NCI-H146 (cell line): ENCODE measurements at regions not wholly inside any gene's neighbourhood (a gene's known extent, or its start where the extent isn't known, plus 50 kb on each side); places are given as distances from the start of the nearest gene placed in this dataset.

Experiments used
- DNase-seq: peaks from one replicate; lab custom pipeline; 2025; lab: John Stamatoyannopoulos, UW

GRCh38 chr22:27621486-27622070 is 180.0 kb downstream of the MN1 start:
- DNase-seq: no peak

GRCh38 chr22:27624042-27624441 is 177.5 kb downstream of the MN1 start:
- no peak for DNase-seq

- DNase-seq: no peak
Measured at GRCh38 chr22:27624705-27625104, 176.9 kb downstream of the MN1 start.

DNA sequence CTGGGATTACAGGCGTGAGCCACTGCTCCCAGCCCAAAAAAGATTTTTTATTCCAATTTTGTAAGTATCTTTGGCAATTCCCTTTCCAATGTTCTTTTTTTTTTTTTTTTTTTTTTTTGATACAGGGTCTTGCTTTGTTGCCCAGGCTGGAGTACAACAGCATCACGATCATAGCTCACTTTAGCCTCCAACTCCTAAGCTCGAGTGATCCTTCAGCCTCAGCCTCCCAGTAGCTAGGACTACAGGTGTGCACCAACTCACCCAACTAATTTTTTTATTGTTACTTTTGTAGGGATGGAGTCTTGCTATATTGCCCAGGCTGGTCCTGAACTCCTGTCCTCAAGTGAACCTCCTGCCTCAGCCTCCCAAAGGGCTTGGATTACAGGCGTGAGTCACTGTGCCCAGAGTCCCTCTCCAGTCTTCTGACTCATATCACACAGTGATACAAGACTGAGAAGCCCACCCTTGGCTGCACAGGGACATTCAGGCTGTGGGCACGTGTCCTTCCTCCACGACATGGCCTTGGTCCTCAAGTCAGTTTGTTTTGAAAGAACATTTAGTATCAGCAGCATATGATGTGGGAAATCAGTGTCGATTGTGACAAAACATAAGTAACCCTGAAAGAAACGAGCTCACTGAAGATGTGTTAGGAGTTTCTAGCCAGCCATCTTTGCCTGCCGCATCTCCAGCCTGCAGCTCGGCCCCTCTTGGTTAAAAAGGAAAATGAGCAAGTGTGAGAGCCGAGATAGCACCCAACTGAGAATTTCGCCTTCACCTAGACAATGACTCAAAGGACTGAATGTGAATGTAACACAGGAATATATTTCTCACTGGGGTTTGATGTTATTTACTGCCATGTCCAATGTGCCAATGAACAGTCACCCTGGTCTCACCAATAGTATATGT is 175.5 kb downstream of the MN1 start:
- DNase-seq: no peak

- DNase-seq: no peak
Measured at GRCh38 chr22:27626675-27627443, 174.7 kb downstream of the MN1 start.

DNA sequence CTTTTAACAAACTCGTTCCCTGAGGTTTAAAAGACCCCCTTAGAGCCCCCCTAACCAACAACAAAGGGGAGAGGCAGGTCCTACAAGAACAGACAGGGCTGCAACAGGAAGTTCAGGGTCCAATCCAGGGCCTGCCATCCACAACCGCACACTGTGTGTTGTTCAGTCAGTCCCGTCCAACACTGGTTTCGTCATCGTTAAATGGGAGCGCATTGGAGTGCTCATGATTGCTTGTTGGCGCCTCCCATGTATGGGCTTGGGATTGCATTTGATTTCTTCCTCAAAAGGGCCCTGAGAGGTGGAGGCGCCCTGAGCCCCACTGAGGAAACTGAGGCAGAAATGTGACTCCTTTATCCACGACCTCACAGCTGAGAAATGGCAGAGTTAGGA is 174.1 kb downstream of the MN1 start:
- no peak for DNase-seq

- no peak for DNase-seq
Measured at GRCh38 chr22:27627901-27628300, 173.7 kb downstream of the MN1 start.

- DNase-seq: no peak
Measured at GRCh38 chr22:27628341-27628740, 173.2 kb downstream of the MN1 start.

DNA sequence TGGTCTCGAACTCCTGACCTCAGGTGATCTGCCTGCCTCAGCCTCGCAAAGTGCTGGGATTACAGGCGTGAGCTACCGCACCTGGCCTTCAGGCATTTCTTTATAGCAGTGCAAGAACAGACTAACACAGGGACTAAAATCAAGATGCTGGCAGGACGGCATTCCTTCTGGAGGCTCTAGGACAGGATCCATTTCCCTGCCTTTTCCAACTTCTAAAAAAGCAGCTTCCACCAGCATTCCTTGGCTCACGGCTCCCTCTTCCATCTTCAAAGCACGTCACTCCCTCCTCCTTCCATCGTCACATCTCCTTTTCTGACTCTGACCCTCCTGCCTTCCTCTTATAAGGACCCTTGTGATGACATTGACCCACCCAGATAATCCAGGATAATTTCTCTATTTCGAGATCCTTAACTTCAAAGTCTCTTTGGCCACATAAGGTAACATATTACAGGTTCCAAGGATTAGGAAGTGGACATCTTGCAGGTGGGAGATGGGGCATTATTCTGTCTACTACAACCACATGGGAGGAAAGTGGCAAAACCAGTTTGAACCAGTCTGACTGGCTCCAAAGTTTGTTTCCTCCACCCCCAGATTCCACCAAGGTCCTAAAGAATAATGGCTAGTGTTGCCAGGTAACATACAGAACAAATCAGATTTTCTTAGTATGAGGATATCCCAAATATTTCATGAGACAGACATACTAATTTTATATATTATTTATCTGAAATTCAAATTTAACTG is 172.5 kb downstream of the MN1 start:
- DNase-seq: no peak

DNA sequence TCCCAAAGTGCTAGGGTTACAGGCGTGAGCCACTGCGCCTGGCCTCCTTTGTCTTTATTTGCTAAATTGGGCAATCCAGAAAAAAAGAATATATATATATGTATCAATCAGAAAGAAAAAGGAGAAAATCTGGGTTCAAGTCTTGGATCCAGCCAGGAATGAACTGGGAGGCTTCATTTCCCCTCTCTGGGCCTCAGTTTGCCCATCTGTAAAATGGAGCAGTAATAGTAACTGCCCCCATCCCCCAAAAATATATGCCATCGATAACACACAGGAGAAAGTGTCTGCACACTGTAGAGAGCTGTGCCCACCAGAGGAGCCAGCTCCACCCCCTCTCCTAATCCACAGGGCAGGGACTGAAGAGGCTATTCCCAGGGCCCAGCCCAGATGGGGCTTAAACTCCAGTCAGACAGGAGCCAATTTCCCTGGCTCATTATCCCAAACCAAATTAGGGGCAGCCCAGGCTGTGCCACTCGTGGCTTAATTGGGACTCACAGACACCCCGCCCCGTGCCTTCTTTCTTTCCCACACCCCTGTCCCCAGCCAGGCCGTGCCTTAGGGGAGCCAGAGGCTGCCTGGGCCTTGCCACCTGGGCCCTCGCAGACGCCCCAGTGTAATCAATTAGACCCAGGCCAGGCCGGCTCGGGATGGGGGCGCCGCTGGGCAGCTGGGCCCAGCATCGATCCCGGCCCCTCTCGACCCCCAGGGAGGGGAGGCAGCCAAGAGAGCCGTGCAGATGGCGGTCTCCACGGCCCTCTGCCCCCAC is 171.5 kb downstream of the MN1 start:
- no peak for DNase-seq

GRCh38 chr22:27630754-27631153 is 170.8 kb downstream of the MN1 start:
- DNase-seq: no peak

GRCh38 chr22:27631641-27632040 is 169.9 kb downstream of the MN1 start:
- DNase-seq: no peak

GRCh38 chr22:27632451-27633295 is 168.9 kb downstream of the MN1 start:
- DNase-seq: peak; percentile 48

GRCh38 chr22:27633296-27633871 is 168.2 kb downstream of the MN1 start:
- no peak for DNase-seq

- DNase-seq: no peak
Measured at GRCh38 chr22:27634043-27634740, 167.4 kb downstream of the MN1 start.

DNA sequence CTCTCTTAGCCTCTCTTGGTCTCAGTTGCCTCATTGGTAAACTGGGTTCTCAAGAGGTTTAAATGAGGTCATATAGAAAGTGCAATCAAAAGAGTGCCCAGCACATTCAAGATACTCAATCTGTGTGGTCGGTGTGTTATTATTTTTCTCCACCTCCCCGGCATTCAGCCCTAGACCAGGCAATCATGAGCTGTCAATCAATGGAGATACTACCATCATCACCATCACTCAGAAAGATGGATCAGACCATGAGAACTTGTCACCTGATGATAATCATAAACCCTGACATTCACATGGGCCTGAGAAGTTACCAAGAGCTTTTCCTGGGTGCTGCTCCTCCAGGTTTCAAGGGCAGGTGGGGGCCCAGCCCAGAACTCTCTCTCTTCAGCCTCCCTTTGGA is 166.1 kb downstream of the MN1 start:
- DNase-seq: no peak

GRCh38 chr22:27635852-27636251 is 165.7 kb downstream of the MN1 start:
- no peak for DNase-seq

DNA sequence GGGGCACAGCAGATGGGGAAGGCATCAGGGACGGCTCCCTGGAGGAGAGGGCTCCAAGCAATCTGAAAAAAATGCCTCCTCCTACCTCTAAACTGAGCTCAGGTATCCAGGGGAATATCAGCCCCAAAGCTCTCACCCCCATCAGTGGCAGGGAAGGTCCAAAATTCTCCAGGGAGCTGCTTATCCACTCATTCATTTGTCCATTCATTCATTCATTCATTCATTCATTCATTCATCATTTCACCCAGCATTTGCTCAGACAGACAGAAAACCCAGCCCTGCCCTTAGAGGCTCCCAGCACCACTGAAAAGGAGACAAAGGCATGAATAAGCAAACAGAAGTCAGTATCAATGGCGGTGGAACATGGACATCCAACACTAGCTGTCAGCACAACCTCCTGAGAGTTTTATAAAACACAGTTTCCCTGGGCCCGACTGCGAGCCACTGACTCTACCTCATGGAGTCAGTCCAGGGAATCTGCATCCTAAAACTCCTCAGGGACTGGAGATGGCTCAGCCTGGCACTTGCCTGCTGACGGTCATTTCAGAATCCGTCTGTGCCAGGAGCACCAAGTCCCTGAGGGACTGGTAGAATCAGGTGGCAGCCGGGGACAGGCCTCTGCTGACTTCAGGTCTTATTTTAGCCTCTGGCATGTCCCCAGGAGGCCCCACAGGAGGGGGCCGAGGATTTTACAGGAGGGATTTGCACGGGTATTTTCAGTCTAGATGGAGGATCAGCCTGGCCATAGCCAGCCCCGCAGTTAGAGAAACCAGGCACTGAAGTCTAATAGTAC is 164.6 kb downstream of the MN1 start:
- DNase-seq: no peak

GRCh38 chr22:27637604-27638003 is 164.0 kb downstream of the MN1 start:
- no peak for DNase-seq
